Effector memory CD4-positive, alpha-beta T cell (primary cell): ENCODE measurements at regions not wholly inside any gene's neighbourhood (a gene's known extent, or its start where the extent isn't known, plus 50 kb on each side); places are given as distances from the start of the nearest gene placed in this dataset.

ENCODE experiments used
- DNase-seq, 3 donors: peaks; one replicate each; pipeline ENCODE4 v3.0.0-alpha.2; 2020
- H3K27ac ChIP-seq: 2 replicates; pipeline ENCODE4 v1.7.0; 2013; ENCODE audit warnings: mild to moderate bottlenecking, low read length, moderate library complexity; ENCODE audit not compliant: insufficient read depth, poor library complexity, severe bottlenecking
- H3K27me3 ChIP-seq: replicated peaks from 2 replicates; pipeline ENCODE4 v1.7.0; 2013; ENCODE audit warnings: mild to moderate bottlenecking, low read length; ENCODE audit not compliant: insufficient read depth, control insufficient read depth, poor library complexity, severe bottlenecking
- H3K36me3 ChIP-seq: 2 replicates; pipeline ENCODE4 v1.7.0; 2013; ENCODE audit warnings: mild to moderate bottlenecking, low read length, moderate library complexity; ENCODE audit not compliant: control insufficient read depth, insufficient read depth
- H3K4me1 ChIP-seq: 2 replicates; pipeline ENCODE4 v1.7.0; 2013; ENCODE audit warnings: low read length, mild to moderate bottlenecking; ENCODE audit not compliant: control insufficient read depth, insufficient read depth, poor library complexity, severe bottlenecking
- H3K4me3 ChIP-seq: 2 replicates; pipeline ENCODE4 v1.7.0; 2013; ENCODE audit warnings: low read length, low read depth, mild to moderate bottlenecking; ENCODE audit not compliant: insufficient read depth, poor library complexity, severe bottlenecking
- H3K9me3 ChIP-seq: 2 replicates; pipeline ENCODE4 v1.7.0; 2013; ENCODE audit warnings: mild to moderate bottlenecking, low read length, moderate library complexity; ENCODE audit not compliant: control insufficient read depth

GRCh38 chr15:96413657-96414056 lies 83.2 kb downstream of the NR2F2 start:
- Histone ChIP-seq H3K9me3 (no peaks in the 10 kb centered on the region), H3K27ac (no peak overlapping the region), H3K4me1 (no peaks in the 10 kb centered on the region), H3K27me3 (peaks cover 31% of the 10 kb centered on the region), H3K36me3 (no peaks in the 10 kb centered on the region), H3K4me3 (no peak overlapping the region)
- DNase-seq = no peak

GRCh38 chr15:96414875-96415274 lies 84.4 kb downstream of the NR2F2 start:
- peaks cover 23% of the 10 kb centered on the region for H3K27me3 ChIP-seq
- no peaks in the 10 kb centered on the region for H3K9me3 ChIP-seq
- no peaks in the 10 kb centered on the region for H3K36me3 ChIP-seq
- no peak for DNase-seq
- no peaks in the 10 kb centered on the region for H3K4me1 ChIP-seq
- H3K27ac ChIP-seq = no peak overlapping the region
- no peak overlapping the region for H3K4me3 ChIP-seq

GRCh38 chr15:96415513-96416217 lies 85.2 kb downstream of the NR2F2 start:
- DNase-seq = no peak
- no peaks in the 10 kb centered on the region for H3K4me1 ChIP-seq
- peaks cover 19% of the 10 kb centered on the region for H3K27me3 ChIP-seq
- H3K4me3 ChIP-seq = no peak overlapping the region
- H3K27ac ChIP-seq = no peak overlapping the region
- no peaks in the 10 kb centered on the region for H3K9me3 ChIP-seq
- H3K36me3 ChIP-seq = no peaks in the 10 kb centered on the region

- no peak for DNase-seq
- H3K9me3 ChIP-seq = no peaks in the 10 kb centered on the region
- no peaks in the 10 kb centered on the region for H3K36me3 ChIP-seq
- no peak overlapping the region for H3K4me3 ChIP-seq
- H3K27ac ChIP-seq = no peak overlapping the region
- H3K4me1 ChIP-seq = no peaks in the 10 kb centered on the region
- peaks cover 16% of the 10 kb centered on the region for H3K27me3 ChIP-seq
Observed at GRCh38 chr15:96416218-96416933, 85.9 kb downstream of the NR2F2 start.

- no peak for DNase-seq
- no peaks in the 10 kb centered on the region for H3K36me3 ChIP-seq
- no peak overlapping the region for H3K4me3 ChIP-seq
- no peaks in the 10 kb centered on the region for H3K9me3 ChIP-seq
- no peaks in the 10 kb centered on the region for H3K4me1 ChIP-seq
- no peak overlapping the region for H3K27ac ChIP-seq
- peaks cover 16% of the 10 kb centered on the region for H3K27me3 ChIP-seq
Observed at GRCh38 chr15:96416934-96417759, 86.6 kb downstream of the NR2F2 start.

- Histone ChIP-seq H3K9me3 (no peaks in the 10 kb centered on the region), H3K27ac (no peak overlapping the region), H3K36me3 (no peaks in the 10 kb centered on the region), H3K27me3 (peaks cover 16% of the 10 kb centered on the region), H3K4me1 (no peaks in the 10 kb centered on the region), H3K4me3 (no peak overlapping the region)
- no peak for DNase-seq
Observed at GRCh38 chr15:96417760-96418130, 87.2 kb downstream of the NR2F2 start.

- Histone ChIP-seq H3K27ac (no peak overlapping the region), H3K4me1 (no peaks in the 10 kb centered on the region), H3K4me3 (no peak overlapping the region), H3K9me3 (no peaks in the 10 kb centered on the region), H3K36me3 (no peaks in the 10 kb centered on the region), H3K27me3 (peaks cover 16% of the 10 kb centered on the region)
- no peak for DNase-seq
Observed at GRCh38 chr15:96418146-96418545, 87.6 kb downstream of the NR2F2 start.

- no peaks in the 10 kb centered on the region for H3K9me3 ChIP-seq
- peaks cover 4% of the 10 kb centered on the region for H3K27me3 ChIP-seq
- H3K4me3 ChIP-seq = no peak overlapping the region
- H3K36me3 ChIP-seq = no peaks in the 10 kb centered on the region
- DNase-seq = no peak
- no peak overlapping the region for H3K27ac ChIP-seq
- no peaks in the 10 kb centered on the region for H3K4me1 ChIP-seq
Observed at GRCh38 chr15:96421178-96421601, 90.7 kb downstream of the NR2F2 start.

- Histone ChIP-seq H3K4me3 (no peak overlapping the region), H3K4me1 (no peaks in the 10 kb centered on the region), H3K27ac (no peak overlapping the region), H3K36me3 (no peaks in the 10 kb centered on the region), H3K9me3 (no peaks in the 10 kb centered on the region), H3K27me3 (no peaks in the 10 kb centered on the region)
- no peak for DNase-seq
Observed at GRCh38 chr15:96422125-96422524, 91.6 kb downstream of the NR2F2 start.

- H3K27me3 ChIP-seq = no peaks in the 10 kb centered on the region
- H3K27ac ChIP-seq = no peak overlapping the region
- H3K36me3 ChIP-seq = no peaks in the 10 kb centered on the region
- no peaks in the 10 kb centered on the region for H3K9me3 ChIP-seq
- no peak overlapping the region for H3K4me3 ChIP-seq
- no peak for DNase-seq
- H3K4me1 ChIP-seq = no peaks in the 10 kb centered on the region
Observed at GRCh38 chr15:96424674-96425073, 94.2 kb downstream of the NR2F2 start.
